ENCODE measurements at regions not wholly inside any gene's neighbourhood (a gene's known extent, or its start where the extent isn't known, plus 50 kb on each side); places are given as distances from the start of the nearest gene placed in this dataset.

DNA sequence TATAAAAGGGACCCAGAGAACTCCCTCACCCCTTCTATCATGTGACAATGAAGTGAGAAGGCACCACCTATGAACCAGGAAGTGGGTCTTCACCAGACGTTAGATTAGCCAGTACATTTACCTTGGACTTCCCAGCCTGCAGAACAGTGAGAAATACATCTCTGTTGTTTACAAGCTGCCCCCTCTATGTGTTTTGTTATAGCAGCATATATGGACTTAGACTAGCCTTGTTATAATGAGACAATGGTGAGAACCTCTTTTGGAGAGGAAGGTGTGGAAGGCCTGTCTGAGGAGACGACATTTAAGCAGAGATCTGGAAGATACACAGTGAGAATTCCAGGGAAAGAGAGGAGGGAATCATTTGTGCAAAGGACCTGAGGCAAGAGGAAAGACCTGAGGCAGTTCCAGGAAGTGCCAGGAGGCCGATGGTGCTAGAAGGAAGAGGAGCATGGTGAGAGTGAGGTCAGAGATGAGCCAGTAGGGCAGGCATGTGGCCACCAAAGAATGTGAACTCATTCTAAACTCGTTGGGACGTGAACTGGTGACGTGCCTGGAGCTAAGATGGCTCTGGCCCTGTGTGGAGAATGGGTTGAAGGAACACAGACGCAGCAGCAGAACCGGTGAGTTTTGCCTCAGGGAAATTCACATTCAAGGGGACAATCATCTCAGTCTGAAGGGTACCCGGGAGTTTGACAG lies 98.9 kb upstream of the IRF2BP2 start:
- no peak for DNase-seq

DNA sequence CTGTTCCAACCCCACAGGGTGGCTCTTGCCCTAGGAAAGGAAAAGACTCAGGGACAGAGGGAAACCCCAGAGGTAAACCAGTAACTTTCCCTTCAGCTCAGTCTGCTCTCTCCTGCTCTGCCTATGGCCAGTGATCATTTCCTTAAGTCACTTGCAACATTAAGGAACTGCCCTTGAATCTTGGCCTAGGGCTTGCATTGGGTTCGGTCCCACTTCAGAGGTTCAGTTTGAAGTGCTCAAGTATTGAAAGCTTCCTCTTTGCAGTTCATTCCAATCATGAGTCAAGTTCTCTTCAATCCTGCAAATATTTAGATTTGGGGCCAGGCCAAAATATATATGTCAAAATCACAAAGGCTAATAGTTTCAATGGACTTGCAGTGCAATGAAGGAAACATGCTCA lies 97.7 kb upstream of the IRF2BP2 start:
- DNase-seq, result no peak

GRCh38 chr1:234706931-234707330 lies 97.0 kb upstream of the IRF2BP2 start:
- DNase-seq, result no peak

DNA sequence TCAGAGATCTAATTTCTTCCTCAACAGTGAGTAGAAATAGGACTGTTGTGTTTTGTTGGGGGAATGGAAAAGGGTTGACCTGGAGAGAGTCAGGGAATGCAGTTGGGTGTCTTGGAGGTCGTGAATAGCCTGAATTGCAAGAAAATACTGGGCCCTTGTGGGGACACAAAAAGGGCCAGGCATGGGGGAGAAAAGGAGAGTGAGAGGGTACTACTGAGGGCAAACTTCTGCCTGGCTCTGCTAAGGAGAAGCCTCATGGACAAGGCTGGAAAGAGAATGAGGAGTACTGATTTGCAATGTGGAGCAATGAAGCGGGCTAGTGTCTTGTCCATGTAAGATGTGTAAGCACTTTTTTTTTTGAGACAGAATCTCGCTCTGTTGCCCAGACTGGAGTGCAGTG lies 96.2 kb upstream of the IRF2BP2 start:
- DNase-seq, result no peak

DNA sequence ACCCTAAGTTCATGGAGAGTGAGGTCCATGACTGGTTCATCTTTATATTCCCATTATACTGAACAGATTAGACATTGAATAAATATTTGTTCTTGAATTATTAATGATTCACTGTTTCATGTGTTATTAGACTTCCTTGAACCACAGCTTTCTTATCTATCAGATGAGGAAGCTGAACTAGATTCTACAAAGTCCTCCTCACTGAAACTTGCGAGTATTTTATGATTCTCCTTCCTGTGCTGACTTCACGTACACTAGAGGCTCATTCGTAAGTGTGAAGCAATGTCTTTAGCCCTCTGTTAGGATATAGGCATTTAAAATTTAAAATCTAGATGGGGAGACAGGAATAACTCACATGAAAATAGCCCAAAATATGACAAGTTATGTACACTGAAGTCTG lies 95.6 kb upstream of the IRF2BP2 start:
- no peak for DNase-seq

- DNase-seq, result no peak
These were observed 94.3 kb upstream of the IRF2BP2 start for GRCh38 chr1:234704106-234704887.

- no peak for DNase-seq
These were observed 92.5 kb upstream of the IRF2BP2 start for GRCh38 chr1:234702342-234703000.

DNA sequence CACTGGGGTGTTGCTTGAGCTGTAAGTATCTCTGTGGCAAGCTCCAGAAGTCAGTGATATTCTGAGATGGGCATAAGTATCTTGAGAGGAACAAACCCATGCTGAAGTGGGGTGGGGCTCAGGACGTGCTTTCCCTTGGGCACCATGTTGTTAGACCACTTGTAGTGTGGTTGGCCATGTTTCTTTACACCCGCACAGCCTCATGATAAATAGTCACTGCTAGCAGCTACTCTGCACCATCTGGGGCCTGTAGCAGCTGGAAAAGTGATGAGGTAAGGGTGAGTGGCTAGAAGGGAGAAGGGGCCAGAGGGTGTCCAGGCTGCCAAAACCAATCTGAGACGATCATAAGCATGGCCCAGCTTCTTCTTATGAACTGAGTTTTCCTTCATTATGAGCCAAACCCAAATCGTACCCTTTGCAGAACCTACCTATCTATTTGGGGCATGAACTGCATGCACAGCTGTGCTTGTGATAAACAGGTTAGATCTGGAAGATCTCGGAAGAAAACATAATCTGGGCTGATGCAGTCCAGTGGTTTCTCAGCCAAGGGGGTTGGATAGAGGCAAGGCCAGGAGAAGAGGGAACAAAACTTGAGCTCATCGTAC lies 91.9 kb upstream of the IRF2BP2 start:
- no peak for DNase-seq

GRCh38 chr1:234699795-234700665 lies 90.1 kb upstream of the IRF2BP2 start:
- DNase-seq, result no peak

- DNase-seq, result no peak
These were observed 88.7 kb upstream of the IRF2BP2 start for GRCh38 chr1:234698686-234699085.

- no peak for DNase-seq
These were observed 87.8 kb upstream of the IRF2BP2 start for GRCh38 chr1:234697741-234698140.

GRCh38 chr1:234697015-234697414 lies 87.0 kb upstream of the IRF2BP2 start:
- DNase-seq, result no peak

GRCh38 chr1:234696148-234696576 lies 86.2 kb upstream of the IRF2BP2 start:
- no peak for DNase-seq

DNA sequence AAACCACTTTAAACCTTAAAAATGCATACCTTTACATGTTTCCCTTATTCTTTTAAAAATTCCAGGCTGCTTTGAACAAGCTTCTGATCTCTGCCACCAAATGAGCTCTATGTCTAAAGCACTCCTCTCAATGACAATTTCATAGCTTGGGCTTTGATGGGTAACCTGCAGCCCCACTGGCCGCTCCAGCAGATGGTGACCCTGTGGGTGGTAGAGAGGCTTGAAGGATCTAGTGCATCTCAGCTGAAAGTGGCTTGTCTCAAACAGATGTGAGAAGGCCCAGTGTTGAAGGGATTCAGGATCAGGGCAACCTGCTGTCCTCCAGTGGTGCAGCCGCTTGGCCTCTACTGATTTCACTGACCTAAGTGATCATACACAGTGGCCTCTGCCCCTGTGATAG lies 84.7 kb upstream of the IRF2BP2 start:
- no peak for DNase-seq

GRCh38 chr1:234692966-234693580 lies 83.1 kb upstream of the IRF2BP2 start:
- no peak for DNase-seq

- no peak for DNase-seq
These were observed 81.6 kb upstream of the IRF2BP2 start for GRCh38 chr1:234691567-234691966.

- no peak for DNase-seq
These were observed 80.9 kb upstream of the IRF2BP2 start for GRCh38 chr1:234690872-234691271.

GRCh38 chr1:234689236-234689635 lies 79.3 kb upstream of the IRF2BP2 start:
- no peak for DNase-seq

DNA sequence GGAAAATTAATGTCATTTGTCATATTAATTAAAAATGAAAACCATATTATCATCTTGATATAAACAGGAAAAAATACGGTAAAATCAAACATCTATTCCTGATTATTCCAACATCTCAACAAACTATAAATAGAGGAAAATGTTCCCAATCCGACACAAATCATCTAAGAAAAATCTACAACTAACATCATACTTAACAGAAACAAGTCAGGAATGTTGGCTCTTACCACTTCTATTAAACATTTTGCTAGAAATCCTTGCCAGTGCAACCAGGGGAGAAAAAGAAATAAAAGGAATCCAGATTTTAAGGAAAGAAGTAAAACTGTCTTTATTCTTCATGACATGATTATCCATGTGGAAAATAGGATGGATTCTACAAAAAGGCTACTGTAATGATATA lies 77.0 kb upstream of the IRF2BP2 start:
- DNase-seq, result no peak

DNA sequence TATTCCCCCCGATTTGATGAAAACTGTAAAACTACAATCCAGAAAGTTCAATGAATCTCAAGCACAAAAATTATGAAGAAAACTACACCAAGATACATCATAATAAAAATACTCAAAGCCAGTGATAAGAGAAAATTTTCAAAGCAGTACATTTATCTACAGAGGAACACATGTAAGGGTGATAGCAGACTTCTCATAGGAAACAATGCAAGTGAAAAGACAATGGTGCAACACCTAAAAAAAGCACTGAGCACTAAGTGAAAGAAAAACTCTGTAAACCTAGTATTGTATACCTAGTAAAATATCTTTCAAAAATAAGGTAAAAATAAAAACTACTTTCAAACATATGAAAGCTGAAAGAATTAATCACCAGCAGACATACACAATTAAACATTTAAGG lies 76.1 kb upstream of the IRF2BP2 start:
- DNase-seq, result no peak

DNA sequence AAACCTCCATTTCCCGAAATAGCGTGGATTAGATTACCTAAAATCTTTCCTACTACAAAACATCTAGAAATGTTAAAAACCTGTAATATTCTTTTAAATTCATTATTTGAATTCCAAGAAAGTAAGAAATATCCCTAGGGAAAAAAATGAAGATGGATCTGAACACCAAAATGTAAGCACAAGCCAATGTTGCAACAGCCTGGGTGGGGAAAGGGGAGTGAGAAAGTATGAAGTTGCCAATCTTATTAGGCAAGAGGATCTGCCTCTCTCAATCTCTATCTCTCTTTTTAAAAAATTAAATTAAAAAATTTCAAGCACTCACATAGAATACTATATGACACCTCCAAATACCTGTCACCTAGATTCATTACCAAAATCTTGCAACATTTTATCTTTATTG lies 74.9 kb upstream of the IRF2BP2 start:
- DNase-seq, result no peak

All from amniotic stem cell (primary cell).